ENCODE measurements at regions not wholly inside any gene's neighbourhood (a gene's known extent, or its start where the extent isn't known, plus 50 kb on each side); places are given as distances from the start of the nearest gene placed in this dataset.

DNA sequence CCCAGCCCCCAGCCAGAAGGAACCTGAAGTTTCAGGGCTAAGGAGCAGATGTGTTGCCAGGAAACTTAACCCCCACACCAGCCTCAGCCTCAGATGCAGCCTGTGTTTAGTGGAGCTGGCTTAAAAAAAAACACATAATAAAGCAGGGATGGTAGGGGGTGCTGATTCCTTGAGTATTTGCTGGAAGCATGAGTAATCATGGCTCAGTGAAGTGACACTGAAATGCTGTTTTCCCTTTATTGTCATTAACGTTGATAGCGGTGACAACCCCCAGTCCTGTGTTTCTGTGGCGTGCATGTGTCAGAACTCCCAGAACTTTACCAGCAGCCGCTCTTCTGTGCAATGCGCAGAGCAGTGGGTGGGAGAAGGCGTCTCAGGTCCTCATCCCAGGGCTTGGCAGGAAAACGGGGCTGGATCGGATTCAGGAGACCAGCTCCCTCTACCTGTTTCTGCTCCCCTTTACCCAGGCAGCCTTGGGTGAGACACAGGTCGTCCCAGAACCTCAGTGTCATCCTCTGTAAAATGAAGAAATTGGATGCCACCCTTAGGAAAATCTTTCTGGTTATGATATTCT is 1282.1 kb downstream of the TBC1D22A start:
- no peak for DNase-seq
- Mint-ChIP-seq H3K9me3 (peaks cover 50% of the 10 kb centered on the region), H3K4me3 (no peak overlapping the region), H3K36me3 (ENCODE audit: low read depth) (peaks cover 5% of the 10 kb centered on the region), H3K4me1 (ENCODE audit: low read depth) (no peaks in the 10 kb centered on the region), H3K27ac (no peak overlapping the region), H3K27me3 (ENCODE audit: insufficient read depth) (peaks cover 3% of the 10 kb centered on the region)
- TF ChIP-seq, protein P1, sequence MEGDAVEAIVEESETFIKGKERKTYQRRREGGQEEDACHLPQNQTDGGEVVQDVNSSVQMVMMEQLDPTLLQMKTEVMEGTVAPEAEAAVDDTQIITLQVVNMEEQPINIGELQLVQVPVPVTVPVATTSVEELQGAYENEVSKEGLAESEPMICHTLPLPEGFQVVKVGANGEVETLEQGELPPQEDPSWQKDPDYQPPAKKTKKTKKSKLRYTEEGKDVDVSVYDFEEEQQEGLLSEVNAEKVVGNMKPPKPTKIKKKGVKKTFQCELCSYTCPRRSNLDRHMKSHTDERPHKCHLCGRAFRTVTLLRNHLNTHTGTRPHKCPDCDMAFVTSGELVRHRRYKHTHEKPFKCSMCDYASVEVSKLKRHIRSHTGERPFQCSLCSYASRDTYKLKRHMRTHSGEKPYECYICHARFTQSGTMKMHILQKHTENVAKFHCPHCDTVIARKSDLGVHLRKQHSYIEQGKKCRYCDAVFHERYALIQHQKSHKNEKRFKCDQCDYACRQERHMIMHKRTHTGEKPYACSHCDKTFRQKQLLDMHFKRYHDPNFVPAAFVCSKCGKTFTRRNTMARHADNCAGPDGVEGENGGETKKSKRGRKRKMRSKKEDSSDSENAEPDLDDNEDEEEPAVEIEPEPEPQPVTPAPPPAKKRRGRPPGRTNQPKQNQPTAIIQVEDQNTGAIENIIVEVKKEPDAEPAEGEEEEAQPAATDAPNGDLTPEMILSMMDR (IDR thresholded peaks at IDR 0.05) = no peak

DNA sequence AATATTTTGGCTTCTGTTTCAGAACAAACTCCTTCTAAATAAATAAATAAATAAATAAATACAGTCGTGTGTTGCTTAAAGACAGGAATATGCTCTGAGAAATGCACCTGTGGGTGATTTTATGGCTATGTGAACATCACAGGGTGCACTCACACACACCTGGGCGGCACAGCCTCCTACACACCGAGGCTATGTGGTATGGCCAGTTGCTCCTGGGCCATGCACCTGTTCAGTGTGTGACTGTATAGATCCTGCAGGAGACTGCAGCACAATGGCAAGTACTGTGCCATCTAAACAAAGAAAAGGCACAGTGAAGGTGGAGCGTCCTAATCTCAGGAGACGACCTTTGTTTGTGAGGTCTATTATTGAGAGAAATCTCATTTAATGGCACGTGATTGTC is 1281.1 kb downstream of the TBC1D22A start:
- Mint-ChIP-seq H3K27me3 (ENCODE audit: insufficient read depth) (peaks cover 3% of the 10 kb centered on the region), H3K4me3 (no peak overlapping the region), H3K27ac (no peak overlapping the region), H3K4me1 (ENCODE audit: low read depth) (no peaks in the 10 kb centered on the region), H3K9me3 (peaks cover 47% of the 10 kb centered on the region), H3K36me3 (ENCODE audit: low read depth) (peaks cover 3% of the 10 kb centered on the region)
- TF ChIP-seq, protein P1 (IDR thresholded peaks at IDR 0.05) = no peak
- no peak for DNase-seq

DNA sequence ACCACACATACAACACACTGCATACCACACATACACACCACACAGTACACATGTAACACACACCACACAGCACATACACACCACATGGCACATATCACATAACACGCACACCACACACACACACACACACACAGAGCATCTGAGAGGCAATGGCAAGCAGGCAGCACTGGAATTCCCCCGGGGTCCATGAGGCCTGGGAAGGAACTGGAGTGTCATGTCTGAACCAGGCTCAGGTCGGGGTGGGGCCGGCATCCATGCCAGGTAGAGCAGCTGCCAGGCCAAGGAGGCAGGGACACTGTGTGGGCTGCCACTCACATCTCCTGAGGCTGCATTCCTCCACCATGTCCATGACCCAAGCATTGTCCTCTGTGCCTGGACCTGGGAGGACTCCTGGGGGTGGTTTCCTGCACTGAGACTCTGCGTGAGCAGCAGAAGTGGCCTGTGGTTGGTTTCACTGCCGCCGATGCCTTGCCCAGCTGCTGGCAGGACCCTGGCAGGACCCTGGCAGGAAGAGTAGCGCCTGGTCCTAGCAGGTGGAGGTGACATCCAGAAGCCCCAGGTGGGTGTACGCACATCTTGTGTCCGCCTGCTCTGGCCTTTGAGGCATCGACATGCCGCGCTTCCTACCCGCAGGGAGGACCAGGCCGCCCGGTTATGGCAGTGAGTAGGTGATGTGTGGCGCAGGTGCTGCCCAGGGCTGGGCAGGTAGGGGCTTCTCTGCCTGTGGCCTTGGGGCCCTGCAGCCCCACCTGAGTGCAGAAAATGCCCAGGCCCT is 1280.4 kb downstream of the TBC1D22A start:
- TF ChIP-seq, protein P1 (IDR thresholded peaks at IDR 0.05) = no peak
- Mint-ChIP-seq H3K9me3 (peaks cover 47% of the 10 kb centered on the region), H3K4me1 (ENCODE audit: low read depth) (no peaks in the 10 kb centered on the region), H3K4me3 (no peak overlapping the region), H3K27me3 (ENCODE audit: insufficient read depth) (peaks cover 3% of the 10 kb centered on the region), H3K27ac (no peak overlapping the region), H3K36me3 (ENCODE audit: low read depth) (no peaks in the 10 kb centered on the region; the same call in 1 of the 2 replicates)
- no peak for DNase-seq

DNA sequence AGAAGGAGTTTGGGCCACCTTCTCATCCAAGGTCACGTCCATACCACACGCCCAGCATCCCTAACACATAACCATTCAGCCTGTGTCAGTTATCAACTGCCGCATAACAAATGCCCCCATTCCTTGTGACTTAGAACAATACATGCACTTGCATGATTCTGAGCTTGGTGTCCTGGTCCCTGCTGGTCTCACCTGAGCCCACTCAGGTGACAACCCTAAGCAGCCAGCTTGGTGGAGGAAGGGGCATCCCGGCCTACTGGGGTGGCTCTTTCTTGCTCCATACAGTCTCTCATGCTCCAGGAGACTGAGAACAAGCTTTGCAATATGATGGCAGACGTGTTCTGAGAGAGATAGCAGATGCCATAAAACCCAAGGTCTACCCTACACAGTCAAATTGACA is 1276.9 kb downstream of the TBC1D22A start:
- Mint-ChIP-seq H3K9me3 (peaks cover 57% of the 10 kb centered on the region), H3K27me3 (ENCODE audit: insufficient read depth) (no peaks in the 10 kb centered on the region; the same call in 1 of the 2 replicates)

DNA sequence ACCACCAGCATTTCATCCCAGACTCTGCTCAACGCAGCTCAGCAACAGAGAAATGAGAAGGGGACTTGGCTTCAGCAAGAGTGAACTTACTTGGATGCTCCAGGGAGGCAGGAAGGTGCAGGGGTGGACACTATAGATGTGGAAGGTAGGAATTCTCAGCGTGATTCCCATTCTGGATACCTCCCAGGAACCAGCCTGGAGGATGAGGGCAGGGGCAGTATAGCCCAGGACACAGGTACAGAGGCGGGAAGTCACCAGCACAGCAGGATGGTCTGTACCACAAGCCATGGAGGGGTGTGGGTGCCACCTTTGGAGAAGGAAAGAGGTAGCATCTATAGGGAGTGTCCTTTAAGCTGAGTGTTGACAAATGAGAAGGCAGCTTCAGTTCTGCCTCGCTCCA is 1275.2 kb downstream of the TBC1D22A start:
- Mint-ChIP-seq H3K4me3 (no peak overlapping the region), H3K27ac (no peak overlapping the region), H3K36me3 (ENCODE audit: low read depth) (no peaks in the 10 kb centered on the region; the same call in 1 of the 2 replicates), H3K27me3 (ENCODE audit: insufficient read depth) (no peaks in the 10 kb centered on the region; the same call in 1 of the 2 replicates), H3K4me1 (ENCODE audit: low read depth) (no peaks in the 10 kb centered on the region), H3K9me3 (peaks cover 57% of the 10 kb centered on the region)
- no peak for DNase-seq
- TF ChIP-seq, protein P1 (IDR thresholded peaks at IDR 0.05) = no peak

More for the DNA sequence above, 1276.9 kb downstream of the TBC1D22A start:
- H3K36me3 Mint-ChIP-seq (ENCODE audit: low read depth) = no peaks in the 10 kb centered on the region; the same call in 1 of the 2 replicates
- no peaks in the 10 kb centered on the region for H3K4me1 Mint-ChIP-seq (ENCODE audit: low read depth)
- no peak overlapping the region for H3K27ac Mint-ChIP-seq
- TF ChIP-seq, protein P1 (IDR thresholded peaks at IDR 0.05) = no peak
- DNase-seq = no peak
- no peak overlapping the region for H3K4me3 Mint-ChIP-seq
